Fibroblast of peridontal ligament (primary cell): ENCODE measurements at regions not wholly inside any gene's neighbourhood (a gene's known extent, or its start where the extent isn't known, plus 50 kb on each side); places are given as distances from the start of the nearest gene placed in this dataset.
A peak's percentile ranks its signal among the peaks of the same experiment; 100 is the strongest.
"Not testable (repeated sequence)": the region's sequence is repeated elsewhere in the genome, so short reads cannot be mapped to it uniquely, and the experiment has no call there.

Experiments
- DNase-seq: peaks from one replicate; pipeline ENCODE4 v3.0.0-alpha.2; 2010; ENCODE audit errors: extremely low read depth

- DNase-seq = no peak
These were observed 172.7 kb upstream of the CNOT2 start for GRCh38 chr12:70070494-70071007.

DNA sequence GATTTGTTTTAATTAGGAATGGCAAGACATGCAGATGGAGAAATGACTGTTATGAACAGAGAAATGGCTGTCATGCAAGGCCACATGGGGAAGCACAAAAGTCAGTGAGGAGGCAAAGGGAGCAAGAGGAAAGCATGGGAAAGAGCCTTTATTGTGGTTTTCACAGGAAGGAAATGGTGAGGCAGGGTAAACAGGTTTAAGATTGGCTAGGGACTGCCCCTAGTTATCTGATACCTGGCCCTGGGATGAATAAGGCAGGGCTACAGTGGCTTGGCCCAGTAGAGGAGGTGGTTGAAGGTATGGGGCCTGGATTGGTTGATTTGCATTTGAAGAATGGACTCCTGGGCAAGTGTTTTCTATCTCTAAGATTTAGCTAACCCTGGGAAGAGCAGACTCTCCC, 168.7 kb upstream of the CNOT2 start:
- DNase-seq = no peak

DNA sequence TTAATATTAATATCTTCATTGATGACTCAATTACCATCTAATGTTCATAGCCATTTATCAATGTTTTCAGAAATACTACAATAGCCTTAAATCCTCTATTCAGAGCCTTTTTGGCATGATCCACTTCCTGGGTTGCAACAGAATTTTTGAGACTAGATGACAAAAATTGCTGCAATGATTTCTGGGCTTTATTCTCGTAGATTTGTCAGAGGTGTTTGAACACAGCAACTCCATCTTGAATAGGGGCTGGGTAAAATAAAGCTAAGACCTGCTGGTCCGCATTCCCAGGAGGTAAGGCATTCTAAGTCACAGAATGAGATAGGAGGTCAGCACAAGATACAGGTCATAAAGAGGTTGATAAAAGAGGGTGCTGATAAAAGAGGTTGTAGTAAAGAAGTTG, 165.8 kb upstream of the CNOT2 start:
- no peak for DNase-seq

- no peak for DNase-seq
These were observed 165.1 kb upstream of the CNOT2 start for GRCh38 chr12:70078161-70078560.

DNA sequence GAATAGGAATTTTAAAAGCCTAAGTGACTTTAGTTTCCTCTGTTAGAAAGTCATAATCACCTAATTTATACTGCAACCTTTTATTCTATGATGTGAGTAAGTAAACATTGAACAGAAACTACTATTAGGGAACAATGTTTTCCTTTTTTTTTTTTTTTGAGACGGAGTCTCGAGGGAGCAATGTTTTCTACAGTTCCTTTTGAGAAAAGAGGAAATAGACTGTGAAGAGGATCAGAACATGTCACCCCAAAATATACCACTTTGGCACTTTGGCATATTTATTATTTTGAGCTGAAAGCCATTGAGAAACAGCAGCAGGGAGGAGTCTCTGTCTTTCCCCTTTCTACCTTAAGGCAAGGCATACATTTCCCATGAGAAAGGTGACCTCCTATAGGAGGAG, 162.7 kb upstream of the CNOT2 start:
- DNase-seq = no peak

DNA sequence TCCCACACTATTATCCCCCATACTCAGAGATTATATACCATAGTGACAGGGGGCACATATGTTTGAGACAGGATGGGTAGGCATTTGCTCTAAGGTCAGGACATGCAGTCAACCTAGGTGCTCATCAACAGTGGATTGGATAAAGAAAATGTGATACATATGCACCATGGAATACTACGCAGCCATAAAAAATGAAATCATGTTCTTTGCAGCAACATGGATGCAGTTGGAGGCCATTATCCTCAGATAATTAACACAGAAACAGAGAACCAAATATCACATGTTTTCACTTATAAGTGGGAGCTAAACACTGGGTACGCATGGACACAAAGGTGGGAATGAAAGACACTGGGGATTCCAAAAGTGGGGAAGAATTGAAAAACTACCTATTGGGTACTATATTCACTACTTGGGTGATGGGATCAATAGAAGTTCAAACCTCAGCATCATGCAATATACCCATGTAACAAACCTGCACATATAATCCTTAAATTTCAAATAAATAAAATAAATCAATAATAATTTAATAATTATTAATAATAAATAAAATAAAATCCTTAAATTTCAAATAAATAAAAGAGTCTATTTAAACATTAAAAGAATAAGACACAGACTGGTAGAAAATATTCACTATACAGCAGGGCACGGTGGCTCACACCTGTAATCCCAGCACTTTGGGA, 160.1 kb upstream of the CNOT2 start:
- no peak for DNase-seq

DNA sequence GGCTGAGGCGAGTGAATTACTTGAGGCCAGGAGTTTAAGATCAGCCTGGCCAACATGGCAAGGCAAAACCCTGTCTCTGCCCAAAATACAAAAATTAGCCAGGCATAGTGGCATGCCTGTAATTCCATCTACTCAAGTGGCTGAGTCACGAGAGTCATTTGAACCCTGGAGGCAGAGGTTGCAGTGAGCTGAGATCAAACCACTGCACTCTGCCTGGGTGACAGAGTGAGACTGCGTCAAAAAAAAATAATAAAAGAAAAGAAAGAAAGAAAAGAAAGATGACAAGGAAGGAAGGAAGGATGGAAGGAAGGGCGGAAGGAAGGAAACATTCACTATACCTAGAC, 159.6 kb upstream of the CNOT2 start:
- no peak for DNase-seq

DNA sequence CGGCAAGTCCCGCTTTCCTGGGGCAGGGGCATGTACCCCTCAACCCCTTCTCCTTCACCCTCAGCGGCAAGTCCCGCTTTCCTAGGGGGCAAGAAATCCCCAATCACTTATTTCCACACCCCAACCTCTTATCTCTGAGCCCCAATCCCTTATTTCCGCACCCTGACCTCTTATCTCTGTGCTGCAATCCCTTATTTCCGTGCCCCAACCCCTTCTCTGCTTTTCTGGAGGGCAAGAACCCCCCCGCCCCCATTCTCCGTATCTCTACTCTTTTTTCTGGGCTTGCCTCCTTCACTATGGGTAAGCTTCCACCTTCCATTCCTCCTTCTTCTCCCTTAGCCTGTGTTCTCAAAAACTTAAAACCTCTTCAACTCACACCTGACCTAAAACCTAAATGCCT, 156.9 kb upstream of the CNOT2 start:
- DNase-seq = not testable (repeated sequence)

- DNase-seq = no peak
These were observed 152.2 kb upstream of the CNOT2 start for GRCh38 chr12:70091021-70091521.

DNA sequence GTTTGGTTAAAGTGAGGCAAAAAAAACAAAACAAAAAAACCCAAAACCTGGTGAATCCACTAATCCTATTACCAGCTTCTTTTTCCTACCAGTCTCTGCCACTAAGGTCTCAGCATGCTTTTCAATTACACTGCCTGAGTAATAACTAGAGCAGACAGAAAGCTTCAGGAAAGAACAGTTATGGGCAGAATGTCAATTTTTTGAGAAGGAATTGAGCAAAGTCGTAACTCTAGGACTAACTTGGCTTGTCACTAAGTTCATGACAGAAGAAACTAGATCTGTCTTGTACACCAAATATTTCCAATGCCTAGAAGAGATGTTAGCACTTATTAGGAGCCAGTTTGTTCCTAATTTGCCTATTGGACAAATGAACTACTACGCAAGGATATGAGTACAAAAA, 148.8 kb upstream of the CNOT2 start:
- DNase-seq = no peak

DNA sequence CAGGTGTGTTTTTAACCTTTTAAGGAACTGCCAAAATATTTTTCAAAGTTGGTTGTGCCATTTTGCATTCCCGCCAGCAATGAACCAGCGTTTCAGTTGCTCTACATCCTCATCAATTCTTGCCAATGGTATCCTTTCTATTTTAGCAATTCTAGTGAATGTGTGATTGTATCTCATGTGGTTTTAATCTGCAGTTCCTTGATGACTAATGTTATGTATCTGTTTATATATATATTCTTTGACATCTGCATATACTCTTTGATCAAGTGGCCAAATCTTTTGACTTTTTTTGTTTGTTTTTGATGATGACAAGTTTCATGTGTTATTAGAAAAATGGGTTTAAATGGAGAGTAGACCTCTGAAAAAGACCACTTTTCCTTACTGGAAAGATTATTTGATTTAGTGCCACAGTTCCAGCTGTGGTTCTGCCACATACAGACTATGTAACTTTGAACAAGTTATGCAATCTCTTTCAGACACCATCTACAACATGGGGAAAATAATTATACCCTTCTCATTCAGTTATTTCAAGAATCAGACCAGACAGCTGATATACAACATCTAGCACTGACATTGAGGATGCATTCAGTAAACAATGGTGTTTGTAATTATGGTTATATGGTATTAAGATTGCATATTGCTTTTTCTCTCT, 146.3 kb upstream of the CNOT2 start:
- DNase-seq = peak; percentile 2

GRCh38 chr12:70101064-70101463, 142.2 kb upstream of the CNOT2 start:
- no peak for DNase-seq

GRCh38 chr12:70106347-70106746, 136.9 kb upstream of the CNOT2 start:
- no peak for DNase-seq

DNA sequence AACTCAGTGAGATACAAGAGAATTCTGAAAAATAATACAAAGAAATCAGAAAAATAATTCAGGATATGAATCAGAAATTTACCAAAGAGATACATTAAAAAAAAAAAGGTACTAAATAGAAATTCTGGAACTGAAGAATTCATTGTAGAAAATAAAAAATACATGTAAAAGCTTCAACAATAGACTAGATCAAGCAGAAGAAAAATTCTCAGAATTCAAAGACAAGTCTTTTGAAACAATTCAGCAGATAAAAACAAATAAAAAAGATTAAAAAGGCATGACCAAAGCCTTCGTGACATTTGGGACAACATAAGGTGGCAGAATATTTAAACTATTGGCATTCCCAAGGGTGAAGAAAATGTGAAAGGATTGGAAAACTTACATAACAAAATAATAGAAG, 133.1 kb upstream of the CNOT2 start:
- peak; percentile 1 for DNase-seq

GRCh38 chr12:70117670-70118069, 125.6 kb upstream of the CNOT2 start:
- DNase-seq = no peak

GRCh38 chr12:70120970-70121369, 122.3 kb upstream of the CNOT2 start:
- no peak for DNase-seq

- no peak for DNase-seq
These were observed 121.7 kb upstream of the CNOT2 start for GRCh38 chr12:70121562-70121961.

DNA sequence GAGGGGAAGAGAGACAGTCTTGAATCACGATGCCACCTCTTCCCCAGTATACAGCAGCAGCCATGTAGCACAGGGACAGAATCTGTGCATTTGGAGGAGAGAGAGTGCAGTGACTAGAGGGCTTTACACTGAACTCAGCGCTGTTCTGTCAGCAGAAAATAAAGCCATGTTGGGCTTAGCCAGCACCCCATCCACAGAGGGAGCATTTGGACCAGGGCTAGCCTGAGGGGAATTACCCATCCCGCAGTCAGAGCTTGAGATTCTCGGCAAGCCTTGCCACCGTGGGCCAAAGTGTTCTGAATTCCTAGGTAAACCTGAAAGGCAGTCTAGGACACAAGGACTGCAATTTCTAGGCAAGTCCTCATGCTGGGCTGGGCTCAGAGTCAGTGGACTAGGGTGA, 120.4 kb upstream of the CNOT2 start:
- no peak for DNase-seq

- no peak for DNase-seq
These were observed 94.2 kb upstream of the CNOT2 start for GRCh38 chr12:70149013-70149412.

DNA sequence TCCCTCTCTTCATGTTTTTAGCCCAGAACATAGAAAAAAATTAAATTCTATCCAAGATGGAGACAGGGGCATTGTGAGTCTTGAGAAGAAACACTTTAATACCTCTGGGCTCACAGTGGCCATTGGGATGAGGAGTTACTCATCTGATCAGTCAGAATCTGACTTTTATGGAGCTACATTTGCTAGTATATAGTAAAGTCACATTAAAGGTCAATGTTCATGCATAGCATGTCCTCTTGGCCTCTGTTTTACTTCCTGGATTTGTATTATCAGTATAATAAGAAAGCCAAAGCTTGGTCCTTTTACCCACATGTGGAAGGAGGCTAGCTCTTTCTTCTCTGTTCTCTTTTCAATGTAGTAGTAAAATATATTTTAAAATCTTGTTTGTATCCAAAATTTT, 93.6 kb upstream of the CNOT2 start:
- DNase-seq = no peak

- DNase-seq = no peak
These were observed 93.0 kb upstream of the CNOT2 start for GRCh38 chr12:70150230-70150629.

DNA sequence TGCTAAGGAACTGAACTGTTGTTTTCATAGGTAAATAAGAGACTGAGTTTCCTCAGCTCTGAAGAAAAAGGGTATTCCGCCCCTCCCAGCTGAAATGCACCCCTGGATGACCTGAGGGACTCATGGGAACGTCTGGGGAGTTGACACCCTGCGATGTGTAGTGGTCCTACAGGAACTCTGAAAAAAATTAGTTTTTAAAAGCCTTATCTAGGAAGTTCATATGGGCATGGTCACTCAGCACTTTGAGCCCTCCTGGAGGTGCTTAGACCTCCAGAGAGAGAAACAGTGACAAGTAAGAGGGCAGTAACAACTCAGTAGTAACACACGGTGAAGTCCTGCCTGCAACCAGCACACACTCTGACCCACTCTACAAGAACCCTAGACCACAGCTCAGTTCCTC, 91.2 kb upstream of the CNOT2 start:
- no peak for DNase-seq

GRCh38 chr12:70154087-70154638, 89.1 kb upstream of the CNOT2 start:
- DNase-seq = no peak
